ENCODE measurements at regions not wholly inside any gene's neighbourhood (a gene's known extent, or its start where the extent isn't known, plus 50 kb on each side); places are given as distances from the start of the nearest gene placed in this dataset.

DNA sequence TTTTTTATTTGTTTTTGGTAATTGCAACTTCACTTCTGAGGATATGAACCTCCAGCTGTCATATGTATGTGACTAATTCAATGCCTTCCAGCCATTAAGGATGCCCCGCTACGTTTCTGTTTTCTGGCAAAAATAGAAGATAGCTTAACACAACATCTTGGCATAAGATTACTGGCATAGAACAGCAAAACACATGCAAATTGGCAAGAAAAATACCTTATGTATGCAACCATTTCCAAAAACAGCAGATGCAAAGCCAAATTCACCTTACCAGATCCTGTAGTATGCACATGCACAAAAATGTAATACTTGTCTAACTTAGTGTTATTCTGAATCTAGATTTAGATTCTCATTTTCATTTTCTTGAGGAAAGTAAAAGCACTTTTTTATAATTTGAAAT lies 461.1 kb upstream of the CYLC2 start:
- no peaks in the 10 kb centered on the region for H3K36me3 ChIP-seq
- no peaks in the 10 kb centered on the region for H3K9me3 ChIP-seq
- no peak overlapping the region for H3K27ac ChIP-seq
- no peak for TF ChIP-seq POLR2A (IDR thresholded peaks at IDR 0.05)
- TF ChIP-seq, protein P1, sequence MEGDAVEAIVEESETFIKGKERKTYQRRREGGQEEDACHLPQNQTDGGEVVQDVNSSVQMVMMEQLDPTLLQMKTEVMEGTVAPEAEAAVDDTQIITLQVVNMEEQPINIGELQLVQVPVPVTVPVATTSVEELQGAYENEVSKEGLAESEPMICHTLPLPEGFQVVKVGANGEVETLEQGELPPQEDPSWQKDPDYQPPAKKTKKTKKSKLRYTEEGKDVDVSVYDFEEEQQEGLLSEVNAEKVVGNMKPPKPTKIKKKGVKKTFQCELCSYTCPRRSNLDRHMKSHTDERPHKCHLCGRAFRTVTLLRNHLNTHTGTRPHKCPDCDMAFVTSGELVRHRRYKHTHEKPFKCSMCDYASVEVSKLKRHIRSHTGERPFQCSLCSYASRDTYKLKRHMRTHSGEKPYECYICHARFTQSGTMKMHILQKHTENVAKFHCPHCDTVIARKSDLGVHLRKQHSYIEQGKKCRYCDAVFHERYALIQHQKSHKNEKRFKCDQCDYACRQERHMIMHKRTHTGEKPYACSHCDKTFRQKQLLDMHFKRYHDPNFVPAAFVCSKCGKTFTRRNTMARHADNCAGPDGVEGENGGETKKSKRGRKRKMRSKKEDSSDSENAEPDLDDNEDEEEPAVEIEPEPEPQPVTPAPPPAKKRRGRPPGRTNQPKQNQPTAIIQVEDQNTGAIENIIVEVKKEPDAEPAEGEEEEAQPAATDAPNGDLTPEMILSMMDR (IDR thresholded peaks at IDR 0.05) = no peak
- DNase-seq = no peak
- no peak overlapping the region for H3K4me3 ChIP-seq (replicated peaks in 1 of 3)
- intact Hi-C loops (cut with DNase I) = no loop called here
- 86 to 89% methylated on average over 2 of the region's 2 CpGs for WGBS, 2 donors
- no peaks in the 10 kb centered on the region for H3K4me1 ChIP-seq
- H3K27me3 ChIP-seq = no peaks in the 10 kb centered on the region

GRCh38 chr9:102521097-102521755 lies 473.9 kb upstream of the CYLC2 start:
- H3K36me3 ChIP-seq = no peaks in the 10 kb centered on the region
- H3K4me3 ChIP-seq (replicated peaks in 1 of 3) = no peak overlapping the region
- no peak for TF ChIP-seq POLR2A (IDR thresholded peaks at IDR 0.05)
- TF ChIP-seq, protein P1 (IDR thresholded peaks at IDR 0.05) = no peak
- intact Hi-C loops (cut with DNase I) = no loop called here
- H3K4me1 ChIP-seq = no peaks in the 10 kb centered on the region
- DNase-seq = no peak
- no peaks in the 10 kb centered on the region for H3K9me3 ChIP-seq
- H3K27me3 ChIP-seq = no peaks in the 10 kb centered on the region
- H3K27ac ChIP-seq = no peak overlapping the region
- 74 to 79% methylated on average over 3 of the region's 3 CpGs for WGBS, 2 donors

GRCh38 chr9:102519423-102519822 lies 475.7 kb upstream of the CYLC2 start:
- H3K4me1 ChIP-seq = no peaks in the 10 kb centered on the region
- TF ChIP-seq, protein P1 (IDR thresholded peaks at IDR 0.05) = no peak
- TF ChIP-seq POLR2A (IDR thresholded peaks at IDR 0.05) = no peak
- WGBS, 2 donors = 77 to 88% methylated on average over 5 of the region's 5 CpGs
- no peak for DNase-seq
- H3K9me3 ChIP-seq = no peaks in the 10 kb centered on the region
- H3K4me3 ChIP-seq (replicated peaks in 1 of 3) = no peak overlapping the region
- H3K27ac ChIP-seq = no peak overlapping the region
- H3K36me3 ChIP-seq = no peaks in the 10 kb centered on the region
- no peaks in the 10 kb centered on the region for H3K27me3 ChIP-seq
- intact Hi-C loops (cut with DNase I) = no loop called here

DNA sequence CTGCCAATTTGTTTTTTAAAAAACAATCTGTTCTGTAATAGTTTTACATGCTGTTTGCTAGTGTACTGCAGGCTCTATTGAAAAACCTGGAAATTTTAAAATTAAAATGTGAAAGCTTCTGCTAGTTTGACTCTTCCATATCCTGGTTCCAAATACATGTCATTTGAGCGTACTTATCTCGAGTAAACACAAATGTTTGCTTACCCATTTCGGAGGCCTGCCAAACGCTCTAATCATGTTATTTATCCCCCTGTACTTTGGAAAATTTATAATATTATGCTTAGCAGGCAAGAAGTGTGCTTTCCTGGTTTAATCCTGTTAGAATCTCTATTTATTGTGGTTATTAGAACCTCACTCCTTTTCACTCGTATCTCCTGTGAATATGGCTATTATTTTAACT lies 476.8 kb upstream of the CYLC2 start:
- Histone ChIP-seq H3K9me3 (no peaks in the 10 kb centered on the region), H3K27me3 (no peaks in the 10 kb centered on the region), H3K27ac (no peak overlapping the region), H3K4me1 (no peaks in the 10 kb centered on the region), H3K4me3 (replicated peaks in 1 of 3) (no peak overlapping the region), H3K36me3 (no peaks in the 10 kb centered on the region)
- WGBS, 2 donors = 59 to 61% methylated on average over 5 of the region's 5 CpGs
- TF ChIP-seq, protein P1 (IDR thresholded peaks at IDR 0.05) = no peak
- no peak for TF ChIP-seq POLR2A (IDR thresholded peaks at IDR 0.05)
- no peak for DNase-seq
- intact Hi-C loops (cut with DNase I) = no loop called here

DNA sequence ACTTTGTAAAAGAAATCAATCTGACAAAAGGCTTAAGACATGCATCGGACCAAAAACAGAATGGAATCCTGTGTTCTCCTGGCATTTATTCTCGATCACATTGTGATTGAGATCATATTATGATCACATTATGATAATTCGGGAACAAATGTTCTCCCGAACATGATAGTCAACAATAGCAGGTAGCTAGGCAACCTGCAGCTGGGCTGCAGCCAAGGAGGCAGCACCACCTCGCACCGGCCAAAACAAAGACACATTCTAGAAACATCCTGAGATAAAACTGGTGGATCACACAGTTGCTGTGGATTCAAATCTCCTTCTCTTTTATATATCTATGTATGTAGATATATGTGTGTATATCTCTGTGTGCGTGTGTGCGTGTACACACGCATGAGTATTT lies 480.6 kb upstream of the CYLC2 start:
- H3K27ac ChIP-seq = no peak overlapping the region
- WGBS, 2 donors = 87 to 93% methylated on average over 9 of the region's 9 CpGs
- no peaks in the 10 kb centered on the region for H3K4me1 ChIP-seq

More for the DNA sequence above, 480.6 kb upstream of the CYLC2 start:
- no peak for DNase-seq
- intact Hi-C loops (cut with DNase I) = no loop called here
- TF ChIP-seq, protein P1 (IDR thresholded peaks at IDR 0.05) = no peak
- TF ChIP-seq POLR2A (IDR thresholded peaks at IDR 0.05) = no peak
- Histone ChIP-seq H3K9me3 (no peaks in the 10 kb centered on the region), H3K4me3 (replicated peaks in 1 of 3) (no peak overlapping the region), H3K27me3 (no peaks in the 10 kb centered on the region), H3K36me3 (no peaks in the 10 kb centered on the region)

Data from thyroid gland (tissue), 4 donors.